ENCODE measurements at regions not wholly inside any gene's neighbourhood (a gene's known extent, or its start where the extent isn't known, plus 50 kb on each side); places are given as distances from the start of the nearest gene placed in this dataset.
"Not testable (repeated sequence)": the region's sequence is repeated elsewhere in the genome, so short reads cannot be mapped to it uniquely, and the experiment has no call there.

DNA sequence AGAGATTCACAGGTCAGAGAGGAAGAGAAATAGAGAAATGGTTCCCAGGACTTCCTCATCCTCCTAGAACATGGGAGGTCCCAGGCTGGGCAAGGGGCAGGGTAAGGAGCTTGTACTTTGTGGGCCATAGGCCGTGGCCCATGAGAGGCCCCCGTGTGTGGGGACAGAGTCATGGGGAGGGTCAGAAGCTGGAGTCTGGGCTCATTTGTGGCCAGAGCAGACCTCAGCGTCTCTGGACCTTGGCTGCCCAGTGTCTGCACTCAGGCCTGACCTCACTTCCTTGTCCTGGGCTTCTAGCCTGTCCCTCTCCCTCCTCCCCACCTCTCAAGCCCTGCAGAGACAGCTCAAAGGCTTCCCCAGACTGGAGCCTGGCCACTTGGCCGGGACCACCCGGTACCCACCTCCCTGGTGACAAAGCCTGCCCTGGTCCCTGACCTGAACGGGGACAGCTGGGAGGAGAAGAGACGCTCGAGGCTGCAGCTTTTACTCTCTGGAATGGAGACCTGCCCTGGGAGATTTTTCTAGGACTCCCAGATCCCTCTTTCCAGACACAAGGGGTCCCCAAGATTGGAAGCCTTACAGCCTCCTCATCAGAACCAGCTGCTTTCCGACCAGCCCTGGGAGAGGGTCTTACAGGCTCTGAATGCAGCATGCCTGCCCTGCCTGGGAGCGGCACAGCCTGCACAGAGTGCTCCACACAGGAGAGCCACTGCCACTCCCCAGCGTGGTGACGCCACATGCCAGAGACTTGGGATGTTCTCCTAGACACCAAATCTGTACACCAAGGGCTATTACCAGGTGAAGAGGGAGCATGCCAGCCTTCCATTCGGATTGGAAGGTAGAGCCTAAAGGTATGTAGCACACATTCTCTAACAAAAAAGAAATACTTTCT is 569.0 kb upstream of the B3GAT1 start:
- DNase-seq, result no peak
- WGBS, 2 donors, result 71 to 75% methylated on average over 13 of the region's 13 CpGs

DNA sequence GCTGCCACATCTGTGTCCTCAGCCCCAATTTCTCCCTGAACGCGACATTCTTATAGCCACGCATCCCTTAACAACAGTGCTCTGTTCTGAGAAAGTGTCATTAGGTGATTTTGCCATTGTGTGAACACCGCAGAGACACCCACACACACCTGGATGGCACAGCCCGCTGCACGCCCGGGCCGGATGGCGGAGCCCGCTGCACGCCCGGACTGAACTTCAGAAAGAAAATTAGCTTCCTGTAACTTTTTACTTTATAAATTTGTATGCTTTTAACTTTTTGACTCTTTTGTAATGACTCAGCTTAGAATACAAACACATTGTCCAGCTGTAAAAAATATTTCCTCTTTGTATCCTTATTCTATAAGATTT is 567.0 kb upstream of the B3GAT1 start:
- DNase-seq; H3K27ac ChIP-seq (ENCODE audit: low read depth in 1 of 2, low read length in 2 of 2); H3K4me3 ChIP-seq (ENCODE audit: low read length in 2 of 2); ATAC-seq (ENCODE audit: low FRiP score); H3K36me3 ChIP-seq (ENCODE audit: control insufficient read depth in 1 of 2, insufficient read depth in 2 of 2, low read length in 1 of 2); H3K4me1 ChIP-seq (ENCODE audit: control insufficient read depth in 1 of 2, insufficient read depth in 2 of 2, low read length in 2 of 2); intact Hi-C loops (cut with DNase I); H3K27me3 ChIP-seq (ENCODE audit: control insufficient read depth in 1 of 2, insufficient read depth in 2 of 2, low read length in 1 of 2); H3K9me3 ChIP-seq (ENCODE audit: control insufficient read depth, low read length): not testable (repeated sequence)
- WGBS, 2 donors, result 94 to 95% methylated on average over 12 of the region's 12 CpGs

More for the DNA sequence above, 569.0 kb upstream of the B3GAT1 start:
- ATAC-seq (ENCODE audit: low FRiP score), result peak; percentile 46
- Histone ChIP-seq H3K36me3 (ENCODE audit: control insufficient read depth in 1 of 2, insufficient read depth in 2 of 2, low read length in 1 of 2) (no peaks in the 10 kb centered on the region), H3K27ac (ENCODE audit: low read depth in 1 of 2, low read length in 2 of 2) (no peak overlapping the region), H3K4me1 (ENCODE audit: control insufficient read depth in 1 of 2, insufficient read depth in 2 of 2, low read length in 2 of 2) (no peaks in the 10 kb centered on the region), H3K27me3 (ENCODE audit: control insufficient read depth in 1 of 2, insufficient read depth in 2 of 2, low read length in 1 of 2) (peaks cover 0 to 3% of the 10 kb centered on the region in 2 donors), H3K9me3 (ENCODE audit: control insufficient read depth, low read length) (no peaks in the 10 kb centered on the region), H3K4me3 (ENCODE audit: low read length in 2 of 2) (no peak overlapping the region)
- intact Hi-C loops (cut with DNase I), result no loop called here

DNA sequence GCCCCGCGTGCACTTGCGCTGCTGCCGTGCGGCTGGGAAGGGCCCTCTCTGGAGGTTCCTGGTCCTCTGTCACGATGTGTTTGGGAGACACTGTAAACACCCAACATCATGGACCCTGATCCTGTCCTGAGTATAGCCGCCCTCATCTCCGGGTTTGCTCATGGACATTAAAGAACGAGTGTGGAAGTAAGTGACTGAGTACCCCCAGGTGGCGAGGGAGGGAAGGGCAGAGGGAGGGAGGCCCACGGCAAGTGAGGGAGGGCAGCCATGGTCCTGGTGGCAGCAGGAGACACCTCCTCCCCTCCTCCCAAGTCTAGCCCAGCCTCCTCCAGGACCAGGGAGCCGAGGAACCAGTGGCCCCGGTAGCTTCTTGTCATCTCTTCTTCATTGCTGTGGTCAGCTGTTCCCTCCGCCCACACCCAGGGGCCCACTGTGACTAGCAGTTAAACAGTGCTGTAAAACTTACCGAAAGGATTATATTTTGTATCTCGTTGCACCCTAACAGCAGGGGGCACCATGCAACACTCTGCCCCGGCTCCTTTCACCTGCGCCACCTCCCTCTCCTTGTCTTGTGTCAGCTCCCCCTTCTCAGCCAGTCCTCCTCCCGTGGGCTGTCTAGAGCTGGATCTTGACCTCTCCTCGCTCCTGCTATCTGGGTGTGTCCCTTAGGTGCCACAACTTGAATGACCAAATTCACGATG is 566.5 kb upstream of the B3GAT1 start:
- Histone ChIP-seq H3K9me3 (ENCODE audit: control insufficient read depth, low read length) (no peaks in the 10 kb centered on the region), H3K36me3 (ENCODE audit: control insufficient read depth in 1 of 2, insufficient read depth in 2 of 2, low read length in 1 of 2) (no peaks in the 10 kb centered on the region), H3K4me1 (ENCODE audit: control insufficient read depth in 1 of 2, insufficient read depth in 2 of 2, low read length in 2 of 2) (no peaks in the 10 kb centered on the region), H3K27ac (ENCODE audit: low read depth in 1 of 2, low read length in 2 of 2) (no peak overlapping the region), H3K4me3 (ENCODE audit: low read length in 2 of 2) (no peak overlapping the region), H3K27me3 (ENCODE audit: control insufficient read depth in 1 of 2, insufficient read depth in 2 of 2, low read length in 1 of 2) (peaks cover 0 to under 1% of the 10 kb centered on the region in 2 donors)
- 82% methylated on average over 20 to 21 of the region's 21 CpGs for WGBS, 2 donors
- DNase-seq (peak in 1 of 2 donors; percentile 55), ATAC-seq (ENCODE audit: low FRiP score) (no peak)
- intact Hi-C loops (cut with DNase I), result no loop called here

DNA sequence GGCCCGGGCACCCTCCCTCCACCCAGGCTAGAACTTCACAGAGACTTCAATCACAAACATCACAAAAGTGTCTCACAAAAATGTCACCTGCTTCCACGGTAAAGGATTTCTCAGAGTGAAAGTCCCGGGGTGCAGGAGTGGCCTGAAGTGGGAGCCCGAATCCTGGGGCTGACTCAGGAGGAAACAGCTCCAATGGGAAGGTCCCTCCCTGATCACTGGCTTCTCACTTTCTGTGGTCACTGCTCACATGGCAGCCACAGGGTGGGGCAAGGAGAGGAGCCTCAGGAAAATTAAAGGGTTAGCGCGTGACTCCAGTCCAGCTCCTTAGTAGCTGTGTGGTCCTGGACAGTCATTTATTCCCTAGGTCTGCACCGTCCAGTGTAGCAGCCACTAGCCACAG is 564.5 kb upstream of the B3GAT1 start:
- peak in 1 of 2 donors; percentile 28 for DNase-seq
- Histone ChIP-seq H3K4me3 (ENCODE audit: low read length in 2 of 2) (no peak overlapping the region), H3K4me1 (ENCODE audit: control insufficient read depth in 1 of 2, insufficient read depth in 2 of 2, low read length in 2 of 2) (no peaks in the 10 kb centered on the region), H3K27me3 (ENCODE audit: control insufficient read depth in 1 of 2, insufficient read depth in 2 of 2, low read length in 1 of 2) (no peaks in the 10 kb centered on the region), H3K36me3 (ENCODE audit: control insufficient read depth in 1 of 2, insufficient read depth in 2 of 2, low read length in 1 of 2) (no peaks in the 10 kb centered on the region), H3K9me3 (ENCODE audit: control insufficient read depth, low read length) (no peaks in the 10 kb centered on the region), H3K27ac (ENCODE audit: low read depth in 1 of 2, low read length in 2 of 2) (no peak overlapping the region)
- intact Hi-C loops (cut with DNase I), result no loop called here
- WGBS, 2 donors, result 70 to 71% methylated on average over 7 of the region's 7 CpGs
- ATAC-seq (ENCODE audit: low FRiP score), result no peak

DNA sequence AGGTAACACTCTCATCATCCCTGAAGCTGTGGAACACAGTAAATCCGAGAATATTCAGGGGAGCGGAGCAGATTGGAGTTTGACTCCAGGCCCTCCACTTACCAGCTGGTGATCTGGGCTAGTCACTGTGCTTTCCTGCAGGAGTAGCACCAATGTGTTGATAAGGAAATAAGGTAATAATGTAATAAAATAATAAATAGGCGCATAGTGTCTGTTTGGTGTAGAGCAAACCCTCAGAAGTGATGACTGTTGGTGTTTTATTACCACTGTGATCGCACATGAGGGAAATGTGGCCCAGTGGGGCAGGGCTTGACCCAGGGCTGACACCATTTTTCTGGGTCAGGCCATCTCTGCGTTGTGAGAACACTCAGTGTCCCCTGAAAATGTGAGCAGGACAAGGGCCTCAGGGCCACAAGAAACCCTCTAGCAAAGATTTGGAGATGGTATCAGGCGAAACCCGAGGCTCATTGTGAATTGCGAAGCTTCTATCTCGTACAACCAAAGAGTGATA is 563.9 kb upstream of the B3GAT1 start:
- DNase-seq (no peak), ATAC-seq (ENCODE audit: low FRiP score) (no peak)
- H3K9me3 ChIP-seq (ENCODE audit: control insufficient read depth, low read length), result no peaks in the 10 kb centered on the region
- intact Hi-C loops (cut with DNase I), result no loop called here
- H3K27ac ChIP-seq (ENCODE audit: low read depth in 1 of 2, low read length in 2 of 2), result no peak overlapping the region
- H3K4me1 ChIP-seq (ENCODE audit: control insufficient read depth in 1 of 2, insufficient read depth in 2 of 2, low read length in 2 of 2), result no peaks in the 10 kb centered on the region
- H3K36me3 ChIP-seq (ENCODE audit: control insufficient read depth in 1 of 2, insufficient read depth in 2 of 2, low read length in 1 of 2), result no peaks in the 10 kb centered on the region
- H3K4me3 ChIP-seq (ENCODE audit: low read length in 2 of 2), result no peak overlapping the region
- H3K27me3 ChIP-seq (ENCODE audit: control insufficient read depth in 1 of 2, insufficient read depth in 2 of 2, low read length in 1 of 2), result no peaks in the 10 kb centered on the region
- WGBS, 2 donors, result 72 to 74% methylated on average over 9 of the region's 9 CpGs

DNA sequence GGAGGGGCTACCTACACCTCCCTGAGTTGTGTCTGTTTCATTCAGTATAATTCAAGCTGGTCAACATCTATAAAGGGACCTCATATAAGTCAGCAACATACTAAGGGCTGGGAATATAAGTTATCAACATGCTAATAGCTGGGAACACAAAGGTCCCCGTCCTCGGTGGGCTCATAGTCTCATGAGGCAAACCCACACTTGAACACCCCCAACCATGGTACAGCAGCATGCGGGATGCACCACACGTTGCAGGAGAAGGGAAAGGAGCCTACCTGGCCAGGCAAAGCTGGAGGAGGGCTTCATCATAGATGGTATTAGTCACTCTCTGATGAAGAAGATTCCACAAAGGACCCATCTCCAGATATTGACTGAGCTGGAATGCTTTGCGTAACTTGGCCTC is 561.8 kb upstream of the B3GAT1 start:
- Histone ChIP-seq H3K9me3 (ENCODE audit: control insufficient read depth, low read length) (no peaks in the 10 kb centered on the region), H3K4me1 (ENCODE audit: control insufficient read depth in 1 of 2, insufficient read depth in 2 of 2, low read length in 2 of 2) (no peaks in the 10 kb centered on the region), H3K27ac (ENCODE audit: low read depth in 1 of 2, low read length in 2 of 2) (no peak overlapping the region), H3K27me3 (ENCODE audit: control insufficient read depth in 1 of 2, insufficient read depth in 2 of 2, low read length in 1 of 2) (no peaks in the 10 kb centered on the region), H3K36me3 (ENCODE audit: control insufficient read depth in 1 of 2, insufficient read depth in 2 of 2, low read length in 1 of 2) (no peaks in the 10 kb centered on the region), H3K4me3 (ENCODE audit: low read length in 2 of 2) (no peak overlapping the region)
- ATAC-seq (ENCODE audit: low FRiP score), result no peak
- intact Hi-C loops (cut with DNase I), result no loop called here
- WGBS, 2 donors, result 89 to 92% methylated on average over 5 of the region's 5 CpGs
- DNase-seq, result no peak

DNA sequence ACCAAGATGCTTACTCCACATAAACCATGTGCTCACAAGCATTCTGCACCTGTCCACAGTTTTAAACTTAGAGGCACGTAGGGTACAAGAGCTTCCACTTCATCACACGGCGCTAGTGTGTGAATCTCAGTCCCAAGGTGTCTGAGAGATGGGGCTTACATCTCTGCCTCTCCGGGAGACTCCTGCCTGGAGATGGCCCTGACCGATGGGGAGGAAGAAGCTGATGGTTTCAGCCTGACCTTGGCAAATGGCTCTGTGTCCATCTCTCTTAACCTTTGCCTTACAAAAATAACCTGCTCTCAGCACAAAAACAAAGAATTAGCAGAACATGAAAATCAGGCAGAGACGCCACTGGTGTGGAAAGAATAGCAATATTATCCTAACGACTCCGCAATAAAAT is 559.3 kb upstream of the B3GAT1 start:
- H3K36me3 ChIP-seq (ENCODE audit: control insufficient read depth in 1 of 2, insufficient read depth in 2 of 2, low read length in 1 of 2), result no peaks in the 10 kb centered on the region
- H3K9me3 ChIP-seq (ENCODE audit: control insufficient read depth, low read length), result no peaks in the 10 kb centered on the region
- no peak overlapping the region for H3K4me3 ChIP-seq (ENCODE audit: low read length in 2 of 2)
- intact Hi-C loops (cut with DNase I), result no loop called here
- no peaks in the 10 kb centered on the region for H3K4me1 ChIP-seq (ENCODE audit: control insufficient read depth in 1 of 2, insufficient read depth in 2 of 2, low read length in 2 of 2)
- 82 to 91% methylated on average over 8 of the region's 8 CpGs for WGBS, 2 donors
- no peaks in the 10 kb centered on the region for H3K27me3 ChIP-seq (ENCODE audit: control insufficient read depth in 1 of 2, insufficient read depth in 2 of 2, low read length in 1 of 2)
- H3K27ac ChIP-seq (ENCODE audit: low read depth in 1 of 2, low read length in 2 of 2), result no peak overlapping the region
- ATAC-seq (ENCODE audit: low FRiP score), result no peak
- no peak for DNase-seq

DNA sequence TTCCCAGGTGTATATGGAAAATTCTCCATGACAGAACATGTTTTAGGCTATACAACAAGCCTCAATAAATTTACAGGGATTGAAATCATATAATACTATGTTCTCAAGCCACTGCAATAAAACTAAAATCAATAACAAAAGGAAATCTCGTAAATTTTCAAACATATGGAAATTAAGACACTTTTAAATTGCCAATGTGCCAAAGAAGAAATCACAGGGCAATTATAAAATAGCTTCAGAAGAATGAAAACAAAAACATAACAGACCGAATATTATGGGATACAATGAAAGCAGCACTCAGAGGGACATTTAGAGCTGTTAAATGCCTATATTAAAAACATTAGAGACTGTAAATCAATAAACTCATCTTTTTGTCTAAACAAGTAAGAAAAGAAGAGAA is 555.7 kb upstream of the B3GAT1 start:
- Histone ChIP-seq H3K9me3 (ENCODE audit: control insufficient read depth, low read length) (no peaks in the 10 kb centered on the region), H3K4me3 (ENCODE audit: low read length in 2 of 2) (no peak overlapping the region), H3K4me1 (ENCODE audit: control insufficient read depth in 1 of 2, insufficient read depth in 2 of 2, low read length in 2 of 2) (no peaks in the 10 kb centered on the region), H3K27me3 (ENCODE audit: control insufficient read depth in 1 of 2, insufficient read depth in 2 of 2, low read length in 1 of 2) (no peaks in the 10 kb centered on the region), H3K36me3 (ENCODE audit: control insufficient read depth in 1 of 2, insufficient read depth in 2 of 2, low read length in 1 of 2) (no peaks in the 10 kb centered on the region), H3K27ac (ENCODE audit: low read depth in 1 of 2, low read length in 2 of 2) (no peak overlapping the region)
- intact Hi-C loops (cut with DNase I), result no loop called here
- WGBS, 2 donors, result 70 to 78% methylated on average over 2 of the region's 2 CpGs
- no peak for DNase-seq
- ATAC-seq (ENCODE audit: low FRiP score), result no peak

DNA sequence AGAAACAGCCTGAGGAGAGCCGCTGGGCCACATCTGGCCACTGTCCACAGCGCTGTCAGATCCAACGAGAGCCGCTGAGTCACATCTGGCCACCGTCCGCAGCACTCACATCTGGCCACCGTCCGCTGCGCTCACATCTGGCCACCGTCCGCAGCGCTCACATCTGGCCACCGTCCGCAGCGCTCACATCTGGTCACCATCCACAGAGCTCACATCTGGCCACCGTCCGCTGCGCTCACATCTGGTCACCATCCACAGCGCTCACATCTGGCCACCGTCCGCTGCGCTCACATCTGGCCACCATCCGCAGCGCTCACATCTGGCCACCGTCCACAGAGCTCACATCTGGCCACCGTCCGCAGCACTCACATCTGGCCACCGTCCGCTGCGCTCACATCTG is 549.3 kb upstream of the B3GAT1 start:
- intact Hi-C loops (cut with DNase I); H3K9me3 ChIP-seq (ENCODE audit: control insufficient read depth, low read length); H3K4me3 ChIP-seq (ENCODE audit: low read length in 2 of 2); H3K4me1 ChIP-seq (ENCODE audit: control insufficient read depth in 1 of 2, insufficient read depth in 2 of 2, low read length in 2 of 2); H3K27ac ChIP-seq (ENCODE audit: low read depth in 1 of 2, low read length in 2 of 2); ATAC-seq (ENCODE audit: low FRiP score); H3K36me3 ChIP-seq (ENCODE audit: control insufficient read depth in 1 of 2, insufficient read depth in 2 of 2, low read length in 1 of 2); H3K27me3 ChIP-seq (ENCODE audit: control insufficient read depth in 1 of 2, insufficient read depth in 2 of 2, low read length in 1 of 2): not testable (repeated sequence)
- WGBS, 2 donors, result 76 to 78% methylated on average over 28 to 30 of the region's 30 CpGs
- DNase-seq, result peak in 1 of 2 donors; percentile 31

All from aorta (tissue), 5 donors.